ENCODE measurements at regions not wholly inside any gene's neighbourhood (a gene's known extent, or its start where the extent isn't known, plus 50 kb on each side); places are given as distances from the start of the nearest gene placed in this dataset.

DNA sequence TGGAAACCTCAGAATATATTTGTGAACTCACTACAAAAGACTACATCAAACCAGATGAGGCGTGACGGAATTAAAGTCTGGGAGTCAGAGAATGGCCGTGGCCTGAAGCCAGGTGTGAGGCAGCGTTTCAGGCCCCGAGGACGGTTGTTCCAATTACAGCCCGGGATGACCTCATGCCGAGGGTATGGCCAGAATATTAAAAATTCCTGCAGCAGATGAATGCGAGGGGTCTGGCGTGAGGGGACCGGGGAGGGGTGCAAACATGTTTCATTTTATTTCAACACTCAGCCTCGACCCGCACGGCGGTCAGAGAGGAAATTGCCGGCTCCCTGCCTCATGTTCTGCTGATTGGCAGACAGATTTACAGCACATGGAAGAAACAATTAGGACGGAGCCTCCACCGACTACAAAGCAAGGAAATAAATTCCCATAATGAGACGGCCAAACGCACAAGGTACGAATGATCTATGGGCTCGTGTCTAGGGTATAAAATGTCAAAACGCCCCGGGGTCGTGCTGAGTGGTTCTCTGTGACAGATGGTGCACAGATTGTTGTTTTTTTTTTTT lies 289.7 kb downstream of the SHOX start:
- TF ChIP-seq, protein P1, sequence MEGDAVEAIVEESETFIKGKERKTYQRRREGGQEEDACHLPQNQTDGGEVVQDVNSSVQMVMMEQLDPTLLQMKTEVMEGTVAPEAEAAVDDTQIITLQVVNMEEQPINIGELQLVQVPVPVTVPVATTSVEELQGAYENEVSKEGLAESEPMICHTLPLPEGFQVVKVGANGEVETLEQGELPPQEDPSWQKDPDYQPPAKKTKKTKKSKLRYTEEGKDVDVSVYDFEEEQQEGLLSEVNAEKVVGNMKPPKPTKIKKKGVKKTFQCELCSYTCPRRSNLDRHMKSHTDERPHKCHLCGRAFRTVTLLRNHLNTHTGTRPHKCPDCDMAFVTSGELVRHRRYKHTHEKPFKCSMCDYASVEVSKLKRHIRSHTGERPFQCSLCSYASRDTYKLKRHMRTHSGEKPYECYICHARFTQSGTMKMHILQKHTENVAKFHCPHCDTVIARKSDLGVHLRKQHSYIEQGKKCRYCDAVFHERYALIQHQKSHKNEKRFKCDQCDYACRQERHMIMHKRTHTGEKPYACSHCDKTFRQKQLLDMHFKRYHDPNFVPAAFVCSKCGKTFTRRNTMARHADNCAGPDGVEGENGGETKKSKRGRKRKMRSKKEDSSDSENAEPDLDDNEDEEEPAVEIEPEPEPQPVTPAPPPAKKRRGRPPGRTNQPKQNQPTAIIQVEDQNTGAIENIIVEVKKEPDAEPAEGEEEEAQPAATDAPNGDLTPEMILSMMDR (IDR thresholded peaks at IDR 0.05) = no peak

DNA sequence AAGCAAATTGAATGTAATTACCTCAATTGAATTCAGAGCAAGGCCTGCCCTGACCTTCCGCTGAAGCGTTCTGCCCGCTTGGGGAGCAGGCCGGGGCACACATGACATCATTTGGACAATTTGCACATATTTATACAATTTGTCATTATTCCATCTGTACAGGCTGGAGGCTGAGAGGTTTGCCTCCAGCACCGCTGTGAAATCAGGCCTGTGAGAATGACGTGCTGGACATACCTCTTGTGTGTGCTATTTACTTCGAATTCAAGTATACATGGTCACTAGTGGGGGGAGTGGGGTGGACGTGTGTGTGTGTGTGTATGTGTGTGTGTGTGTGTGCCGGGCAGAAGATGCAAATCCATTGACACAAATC lies 285.6 kb downstream of the SHOX start:
- TF ChIP-seq, protein P1 (IDR thresholded peaks at IDR 0.05) = no peak

DNA sequence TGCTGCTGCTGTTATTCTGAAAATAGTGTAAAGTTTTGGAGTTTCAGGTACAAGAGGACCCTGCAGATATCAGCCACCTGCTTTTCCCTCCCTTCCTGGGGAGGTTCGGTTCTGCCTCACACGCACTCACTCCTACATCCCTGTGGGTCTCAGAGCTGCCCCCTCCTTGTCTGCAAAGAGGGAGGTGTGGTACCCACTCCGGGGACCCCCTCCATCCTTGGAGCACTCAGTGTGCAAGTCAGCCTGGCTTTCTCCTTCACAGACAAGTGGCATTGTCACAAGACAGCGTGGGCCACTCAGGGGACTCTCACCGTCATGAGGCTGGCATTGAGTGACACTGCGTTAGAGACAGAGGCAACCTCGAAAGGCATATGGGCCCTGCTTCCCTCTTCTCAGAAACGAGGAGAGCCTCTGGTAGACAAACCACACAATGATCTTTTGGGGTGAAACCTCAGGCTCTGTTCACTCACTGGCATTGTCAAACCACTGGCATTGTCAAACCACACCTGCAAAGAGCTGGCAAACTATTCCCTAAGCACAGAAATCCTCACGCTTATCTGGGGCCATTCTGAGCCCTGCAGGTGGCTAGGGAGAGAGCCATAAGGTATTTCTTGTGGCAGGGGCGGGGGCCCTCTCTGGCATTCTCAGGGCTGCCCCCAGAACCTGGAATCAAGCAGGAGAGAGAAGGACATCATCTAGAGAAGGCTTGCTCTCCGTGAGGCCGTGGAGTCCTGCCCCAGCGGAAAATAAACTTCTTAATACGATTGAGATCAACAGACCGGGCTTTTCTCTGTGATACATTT lies 285.0 kb downstream of the SHOX start:
- TF ChIP-seq, protein P1 (IDR thresholded peaks at IDR 0.05) = no peak

DNA sequence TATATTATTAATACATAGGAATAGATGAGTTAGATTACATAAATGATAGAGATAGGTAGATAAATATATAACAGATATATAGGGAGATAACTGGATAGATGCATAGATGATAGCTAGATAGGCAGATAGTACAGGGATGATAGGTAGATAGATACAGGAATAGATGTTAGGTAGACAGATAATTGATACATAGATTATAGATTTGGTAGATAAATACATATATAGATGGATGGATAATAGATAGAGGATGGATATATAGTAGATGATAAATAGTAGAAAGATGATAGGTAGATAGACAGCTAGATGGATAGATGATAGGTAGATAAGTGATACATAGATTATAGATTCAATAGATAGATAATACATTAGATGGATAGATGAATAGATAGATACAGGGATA lies 283.6 kb downstream of the SHOX start:
- TF ChIP-seq, protein P1 (IDR thresholded peaks at IDR 0.05) = no peak

DNA sequence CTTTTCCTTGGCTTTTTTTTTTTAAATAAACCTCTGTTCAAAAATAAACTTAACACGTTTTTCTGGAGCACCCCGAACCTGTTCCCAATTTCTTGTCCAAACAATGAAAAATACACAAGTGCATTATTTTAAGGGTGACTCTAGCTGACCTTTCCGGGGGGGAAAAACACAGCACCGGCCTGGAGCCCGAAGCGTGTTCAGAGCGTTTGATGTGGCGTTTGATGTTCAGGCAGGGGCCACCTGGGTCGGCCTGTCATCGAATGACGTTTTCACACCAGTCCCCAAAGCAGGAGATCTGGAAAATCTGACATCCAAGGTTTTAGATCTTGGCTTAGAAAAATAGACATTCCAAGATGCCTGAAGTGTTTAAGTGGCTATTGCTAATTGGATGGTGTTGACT lies 282.1 kb downstream of the SHOX start:
- TF ChIP-seq, protein P1 (IDR thresholded peaks at IDR 0.05) = no peak

DNA sequence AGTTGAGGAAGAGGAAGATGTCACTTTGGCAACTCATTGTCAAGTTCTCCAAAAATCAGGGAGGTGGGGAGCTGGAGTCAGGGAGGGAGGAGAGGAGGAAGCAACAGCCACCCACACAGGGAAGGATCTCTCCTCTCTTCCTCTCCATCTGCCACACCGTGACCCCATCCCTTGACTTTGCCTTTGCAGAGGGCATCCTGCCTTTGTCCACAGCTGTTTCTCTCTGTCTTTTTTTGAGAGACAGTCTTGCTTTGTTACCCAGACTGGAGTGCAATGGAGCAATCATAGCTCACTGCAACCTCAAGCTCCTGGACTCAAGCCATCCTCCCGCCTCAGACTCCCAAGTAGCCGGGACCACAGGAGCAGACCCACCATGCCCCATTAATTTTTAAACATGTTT lies 276.0 kb downstream of the SHOX start:
- TF ChIP-seq, protein P1 (IDR thresholded peaks at IDR 0.05) = no peak

DNA sequence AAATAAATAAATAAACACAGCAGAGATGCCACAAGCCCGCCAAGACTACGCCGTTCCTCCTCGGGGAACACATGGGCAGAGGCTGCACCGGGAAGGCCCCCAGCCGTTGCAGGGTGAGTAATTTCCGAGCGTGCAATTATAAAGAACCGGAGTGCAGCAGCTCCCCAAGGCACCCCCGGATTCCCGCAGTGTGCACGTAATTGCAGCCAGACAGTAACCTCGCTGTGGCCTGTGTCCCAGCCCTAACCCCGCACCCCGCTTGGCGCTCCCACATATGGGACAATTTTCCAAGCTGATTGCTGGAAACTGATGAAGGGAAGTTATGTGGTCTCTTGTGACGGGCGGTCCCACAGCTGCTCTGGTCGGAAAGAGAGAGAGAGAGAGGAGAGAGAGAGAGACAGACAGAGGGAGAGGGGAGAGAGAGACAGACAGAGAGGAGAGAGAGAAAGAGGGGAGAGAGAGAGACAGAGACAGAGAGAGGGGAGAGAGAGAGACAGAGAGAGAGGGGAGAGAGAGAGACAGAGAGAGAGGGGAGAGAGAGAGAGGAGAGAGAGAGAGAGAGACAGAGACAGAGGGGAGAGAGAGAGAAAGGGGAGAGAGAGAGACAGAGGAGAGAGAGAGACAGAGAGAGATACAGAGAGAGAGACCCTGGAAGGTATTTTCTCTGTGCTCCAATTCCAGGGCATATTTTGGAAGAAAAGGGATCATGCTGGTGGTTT lies 275.4 kb downstream of the SHOX start:
- TF ChIP-seq, protein P1 (IDR thresholded peaks at IDR 0.05) = no peak

All from LNCAP (cell line).